IMR-90 (cell line): ENCODE measurements at regions not wholly inside any gene's neighbourhood (a gene's known extent, or its start where the extent isn't known, plus 50 kb on each side); places are given as distances from the start of the nearest gene placed in this dataset.
A peak's percentile ranks its signal among the peaks of the same experiment; 100 is the strongest.

Experiments used
- ATAC-seq: fragments of 200-7000 bp; cut with Tn5 transposase; 2 replicates; pipeline ENCODE4 v1.9.1; 2020; ENCODE audit warnings: low read depth, mild to moderate bottlenecking, moderate library complexity
- BruUV-seq: library from RNA; stranded (reverse); fragments of 400-500 nt; replicated peaks from 2 replicates; lab custom pipeline; 2021; lab: Mats Ljungman, UMichigan
- CTCF ChIA-PET: fragments of 300-600 bp; formaldehyde crosslinking; extraction: SDS; loops from one replicate; lab custom pipeline; 2021; ENCODE audit warnings: antibody characterized with exemption; lab: Yijun Ruan, JAX
- POLR2A ChIA-PET: fragments of 300-600 bp; sonication (Branson Sonifier 250); formaldehyde crosslinking; loops from one replicate; lab custom pipeline; 2022; ENCODE audit warnings: antibody characterized with exemption; ENCODE audit not compliant: unreplicated experiment; lab: Charles Lee
- DNase-seq: peaks from one replicate; pipeline ENCODE4 v3.0.0; 2013
- H2AFZ ChIP-seq: replicated peaks from 2 replicates; pipeline ENCODE3; 2013; ENCODE audit warnings: low read length, mild to moderate bottlenecking; ENCODE audit not compliant: poor library complexity
- H2AK5ac ChIP-seq: 2 replicates; pipeline ENCODE4 v1.6.1; 2013; ENCODE audit warnings: low read depth, low read length, inconsistent platforms
- H2AK9ac ChIP-seq: replicated peaks from 2 replicates; pipeline ENCODE3; 2013; ENCODE audit warnings: mild to moderate bottlenecking, low read depth, low read length, moderate library complexity; ENCODE audit not compliant: poor library complexity
- H2BK120ac ChIP-seq: 2 replicates; pipeline ENCODE4 v1.6.1; 2013; ENCODE audit warnings: low read depth, low read length, inconsistent platforms
- H2BK15ac ChIP-seq: 3 replicates; pipeline ENCODE4 v1.6.1; 2013; ENCODE audit warnings: low read depth, low read length, inconsistent platforms
- H2BK20ac ChIP-seq: 2 replicates; pipeline ENCODE4 v1.6.1; 2013; ENCODE audit warnings: low read depth, mild to moderate bottlenecking, inconsistent platforms, low read length, moderate library complexity
- H2BK5ac ChIP-seq: 2 replicates; pipeline ENCODE4 v1.6.1; 2013; ENCODE audit warnings: mild to moderate bottlenecking, low read depth, low read length, inconsistent platforms; ENCODE audit not compliant: poor library complexity, severe bottlenecking
- H3K14ac ChIP-seq: replicated peaks from 2 replicates; pipeline ENCODE4 v1.6.1; 2013; ENCODE audit warnings: low read depth, low read length, inconsistent platforms
- H3K18ac ChIP-seq: 2 replicates; pipeline ENCODE4 v1.6.1; 2013; ENCODE audit warnings: low read depth, low read length, control low read depth
- H3K23ac ChIP-seq: 2 replicates; pipeline ENCODE4 v1.6.1; 2013; ENCODE audit warnings: low read depth, low read length, inconsistent platforms
- H3K27ac ChIP-seq: 2 replicates; pipeline ENCODE4 v1.5.1; 2013; ENCODE audit warnings: mild to moderate bottlenecking, control low read depth, low read length; ENCODE audit not compliant: insufficient read depth
- H3K27me3 ChIP-seq: 2 replicates; pipeline ENCODE4 v1.6.1; 2013; ENCODE audit warnings: low read length; ENCODE audit not compliant: control insufficient read depth, insufficient read depth
- H3K36me3 ChIP-seq: 2 replicates; pipeline ENCODE4 v1.6.1; 2013; ENCODE audit warnings: low read length, mixed read lengths; ENCODE audit not compliant: control insufficient read depth, insufficient read depth
- H3K4ac ChIP-seq: 2 replicates; pipeline ENCODE4 v1.6.1; 2013; ENCODE audit warnings: low read depth, low read length, inconsistent platforms
- H3K4me1 ChIP-seq: 2 replicates; pipeline ENCODE4 v1.6.1; 2013; ENCODE audit warnings: low read length, mixed read lengths; ENCODE audit not compliant: control insufficient read depth, insufficient read depth
- H3K4me2 ChIP-seq: 2 replicates; pipeline ENCODE4 v1.6.1; 2013; ENCODE audit warnings: low read depth, mild to moderate bottlenecking, control low read depth, low read length, moderate library complexity
- H3K4me3 ChIP-seq: 2 replicates; pipeline ENCODE4 v1.5.1; 2013; ENCODE audit warnings: low read depth, mild to moderate bottlenecking, control low read depth, low read length, moderate library complexity; ENCODE audit not compliant: insufficient read depth
- H3K56ac ChIP-seq: 2 replicates; pipeline ENCODE4 v1.6.1; 2013; ENCODE audit warnings: low read length, inconsistent platforms; ENCODE audit not compliant: insufficient read depth; ENCODE audit errors: extremely low read depth
- H3K79me1 ChIP-seq, 2 experiments: 2 replicates each; pipeline ENCODE4 v1.6.1; 2013; ENCODE audit warnings: low read length in 2 of 2, inconsistent platforms in 1 of 2, low read depth in 1 of 2
- H3K9ac ChIP-seq: 2 replicates; pipeline ENCODE4 v1.6.1; 2013; ENCODE audit warnings: low read depth, low read length, control low read depth
- H3K9me1 ChIP-seq: 2 replicates; pipeline ENCODE4 v1.6.1; 2013; ENCODE audit warnings: low read length, inconsistent platforms; ENCODE audit not compliant: insufficient read depth
- H3K9me3 ChIP-seq: 2 replicates; pipeline ENCODE4 v1.6.1; 2013; ENCODE audit warnings: low read length; ENCODE audit not compliant: control insufficient read depth, insufficient read depth
- H4K20me1 ChIP-seq: 2 replicates; pipeline ENCODE4 v1.6.1; 2013; ENCODE audit warnings: low read length, inconsistent platforms; ENCODE audit not compliant: insufficient read depth
- H4K5ac ChIP-seq: 2 replicates; pipeline ENCODE4 v1.6.1; 2013; ENCODE audit warnings: mild to moderate bottlenecking, low read depth, low read length, control low read depth
- H4K8ac ChIP-seq, 2 experiments: 2 replicates each; pipeline ENCODE4 v1.6.1; 2013; ENCODE audit warnings: low read depth in 2 of 2, low read length in 2 of 2, control low read depth in 1 of 2, inconsistent platforms in 1 of 2
- H4K91ac ChIP-seq: 2 replicates; pipeline ENCODE4 v1.6.1; 2013; ENCODE audit warnings: low read depth, low read length, inconsistent platforms; ENCODE audit not compliant: insufficient read depth
- CHD1 ChIP-seq: IDR thresholded peaks from 2 replicates; pipeline ENCODE4 v1.6.1; 2012; ENCODE audit warnings: low read depth, low read length, improper control_type of control experiment
- ELK1 ChIP-seq: fragments of 150-350 bp; IDR thresholded peaks from 2 replicates; pipeline ENCODE4 v1.6.1; 2016; ENCODE audit warnings: low read depth, mild to moderate bottlenecking, low read length, moderate library complexity, borderline replicate concordance
- MAZ ChIP-seq: IDR thresholded peaks from 2 replicates; pipeline ENCODE4 v1.6.1; 2012; ENCODE audit warnings: low read depth, mild to moderate bottlenecking, low read length, improper control_type of control experiment, moderate library complexity, borderline replicate concordance
- MXI1 ChIP-seq: IDR thresholded peaks from 2 replicates; pipeline ENCODE4 v1.6.1; 2012; ENCODE audit warnings: low read depth, mild to moderate bottlenecking, low read length, moderate library complexity, borderline replicate concordance
- POLR2A ChIP-seq: IDR thresholded peaks from 2 replicates; pipeline ENCODE4 v1.6.1; 2012; ENCODE audit warnings: mild to moderate bottlenecking, low read depth, low read length
- RCOR1 ChIP-seq: IDR thresholded peaks from 2 replicates; pipeline ENCODE4 v1.6.1; 2012; ENCODE audit warnings: mild to moderate bottlenecking, low read length, improper control_type of control experiment; ENCODE audit not compliant: insufficient replicate concordance
- RFX5 ChIP-seq: IDR thresholded peaks from 2 replicates; pipeline ENCODE4 v1.8.0; 2012; ENCODE audit warnings: low read depth, mild to moderate bottlenecking, low read length, moderate library complexity
- SMC3 ChIP-seq: fragments of 150-350 bp; IDR thresholded peaks from 2 replicates; pipeline ENCODE4 v1.6.1; 2016; ENCODE audit warnings: low read depth, mild to moderate bottlenecking, antibody characterized with exemption, low read length, moderate library complexity
- USF2 ChIP-seq: fragments of 150-350 bp; IDR thresholded peaks from 2 replicates; pipeline ENCODE4 v1.6.1; 2017; ENCODE audit warnings: mild to moderate bottlenecking, antibody characterized with exemption, low read length, low read depth
- WGBS, 2 experiments: methylation state at CpG; one replicate each; pipeline versions ENCODE4 v1.1.5 to v1.1.7; 2013; ENCODE audit warnings: missing lambda C conversion rate in 2 of 2; ENCODE audit not compliant: insufficient read length in 1 of 2; ENCODE audit errors: extremely low coverage in 2 of 2; 5-methylcytosine and 5-hydroxymethylcytosine counted together
- dilution Hi-C: fragments of 300-500 bp; cut with HindIII; formaldehyde crosslinking; loops from one replicate; pipeline ENCODE4 v1.14.3; 2018; ENCODE audit warnings: low sequenced_read_pairs; ENCODE audit not compliant: unreplicated experiment
- in situ Hi-C: fragments of 300-500 bp; cut with MboI; formaldehyde crosslinking; loops from 3 replicates; pipeline ENCODE4 v1.14.3; 2019; ENCODE audit warnings: low sequenced_read_pairs, inconsistent platforms, mixed read lengths
- intact Hi-C: fragments of 100-400 bp; cut with micrococcal nuclease; formaldehyde crosslinking; loops from 2 replicates; pipeline ENCODE4 v1.10.0; 2022

- Histone ChIP-seq H3K79me1 (no peaks in the 10 kb centered on the region), H4K5ac (no peak overlapping the region), H3K27me3 (no peaks in the 10 kb centered on the region), H3K4me1 (peaks cover 5% of the 10 kb centered on the region), H2BK5ac (no peak overlapping the region), H2BK15ac (0 out of 3 replicates have a peak overlapping the region, but pooled peaks have one; percentile 15), H4K91ac (no peak overlapping the region), H3K9me3 (no peaks in the 10 kb centered on the region), H3K56ac (no peak overlapping the region), H4K20me1 (no peaks in the 10 kb centered on the region), H3K4me2 (no peak overlapping the region), H2AK5ac (no peak overlapping the region), H2BK20ac (no peak overlapping the region), H3K18ac (no peak overlapping the region; the same call in 1 of the 2 replicates), H3K23ac (no peak overlapping the region), H3K9me1 (no peaks in the 10 kb centered on the region), H4K8ac (no peak overlapping the region), H2AFZ (no peak overlapping the region), H2BK120ac (no peak overlapping the region), H3K36me3 (no peaks in the 10 kb centered on the region), H3K9ac (no peak overlapping the region), H3K27ac (no peak overlapping the region), H3K14ac (no peak overlapping the region), H3K4ac (no peak overlapping the region), H3K4me3 (no peak overlapping the region), H2AK9ac (no peak overlapping the region)
- no TSS peak for BruUV-seq
- no CpG with 5 or more reads among the region's 1 CpG for WGBS, 2 experiments
- intact Hi-C loops (no loop called here), dilution Hi-C loops (no loop called here), in situ Hi-C loops (no loop called here)
- ATAC-seq (no peak), DNase-seq (no peak)
- CTCF ChIA-PET = no interaction called here
- TF ChIP-seq RFX5 (no peak), USF2 (no peak), SMC3 (no peak), CHD1 (no peak), RCOR1 (no peak), ELK1 (no peak), MXI1 (no peak), MAZ (no peak), POLR2A (no peak)
- POLR2A ChIA-PET = no interaction called here
Observed at GRCh38 chr4:73685052-73685451, 55.3 kb upstream of the CXCL8 start.
